GM19240 (cell line): ENCODE measurements at regions not wholly inside any gene's neighbourhood (a gene's known extent, or its start where the extent isn't known, plus 50 kb on each side); places are given as distances from the start of the nearest gene placed in this dataset.

Experiments used
- DNase-seq: peaks from one replicate; pipeline ENCODE4 v3.0.0; 2011; ENCODE audit warnings: low spot score; ENCODE audit not compliant: insufficient read length

DNA sequence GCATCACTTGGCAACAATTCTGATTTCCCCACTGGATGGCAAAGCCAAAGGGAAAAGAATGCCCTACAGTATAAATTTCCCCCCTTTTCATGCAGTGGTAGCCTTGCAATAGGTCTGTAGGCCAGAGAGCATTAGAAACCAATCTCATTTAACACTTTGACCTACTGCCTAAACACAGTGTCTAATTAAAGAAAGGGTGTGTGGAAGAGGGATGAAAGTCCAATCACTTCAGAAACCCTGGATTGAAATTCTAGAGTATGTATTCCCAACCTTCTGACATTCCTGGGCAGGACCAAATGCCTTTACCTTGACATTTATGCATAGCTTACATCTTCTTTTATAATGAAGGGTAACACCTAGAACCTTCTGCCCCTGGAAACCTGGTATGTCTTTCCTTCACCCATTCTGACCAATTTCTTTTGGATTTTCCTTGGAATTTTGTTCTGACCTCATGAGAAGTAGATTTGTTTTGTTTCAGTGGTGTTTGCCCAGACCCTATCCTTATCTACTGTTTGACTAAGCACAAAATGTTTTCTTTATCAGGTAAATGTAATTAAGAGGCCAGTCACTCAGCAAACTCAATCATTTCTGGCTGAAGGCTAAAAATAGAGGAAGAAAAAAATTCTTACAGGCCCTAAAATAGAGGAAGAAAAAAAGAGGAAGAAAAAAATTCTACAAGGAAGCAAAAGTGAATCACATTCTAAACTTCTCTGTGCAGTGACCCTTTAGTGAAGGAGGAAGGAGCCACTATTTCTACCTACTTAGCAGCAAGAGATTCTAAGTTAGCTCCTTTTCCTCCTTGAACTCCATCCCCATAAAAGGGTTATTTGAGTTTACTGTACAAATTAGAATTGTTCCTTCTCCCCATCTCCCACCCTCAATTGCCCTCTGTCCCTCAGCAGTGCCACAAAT is 129.5 kb upstream of the DSCAM start:
- no peak for DNase-seq

DNA sequence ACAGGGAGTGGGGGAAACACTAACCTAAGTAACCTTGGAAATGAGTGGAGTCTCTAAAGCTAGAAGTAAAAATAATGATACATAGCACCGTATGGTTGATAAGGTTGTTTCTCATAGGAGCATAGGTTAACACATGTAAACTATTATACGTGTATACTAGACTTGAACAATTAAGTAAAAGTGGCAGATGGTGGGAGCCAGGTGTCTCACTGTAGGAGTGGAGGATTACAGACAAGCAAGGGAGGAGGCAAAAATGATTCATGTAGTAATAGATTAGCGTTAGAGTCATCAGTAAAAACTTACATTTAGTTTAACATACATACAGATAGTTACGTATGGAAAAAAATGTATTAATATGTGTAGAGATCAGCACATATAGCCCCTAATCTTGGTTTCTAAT is 138.4 kb upstream of the DSCAM start:
- no peak for DNase-seq

DNA sequence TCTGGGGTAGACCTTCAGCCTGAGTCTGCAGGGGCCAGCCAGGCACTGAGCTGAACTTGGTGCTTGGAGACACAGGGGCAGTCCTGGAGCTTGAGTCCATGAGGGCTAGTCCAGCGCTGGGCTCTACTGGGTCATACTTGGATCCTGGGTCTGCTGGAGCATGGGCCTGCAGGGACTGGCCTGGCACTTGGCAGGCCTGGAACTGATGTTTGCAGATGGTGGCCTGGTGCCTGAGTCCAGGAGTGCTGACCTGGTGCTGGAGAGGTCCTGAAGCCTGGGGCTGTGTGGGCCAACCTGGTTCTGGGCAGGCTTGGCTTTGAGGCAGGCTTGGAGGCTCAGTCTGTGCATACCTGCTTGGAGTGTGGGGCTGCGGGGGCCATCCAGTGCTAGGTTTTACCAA is 143.4 kb upstream of the DSCAM start:
- no peak for DNase-seq

DNA sequence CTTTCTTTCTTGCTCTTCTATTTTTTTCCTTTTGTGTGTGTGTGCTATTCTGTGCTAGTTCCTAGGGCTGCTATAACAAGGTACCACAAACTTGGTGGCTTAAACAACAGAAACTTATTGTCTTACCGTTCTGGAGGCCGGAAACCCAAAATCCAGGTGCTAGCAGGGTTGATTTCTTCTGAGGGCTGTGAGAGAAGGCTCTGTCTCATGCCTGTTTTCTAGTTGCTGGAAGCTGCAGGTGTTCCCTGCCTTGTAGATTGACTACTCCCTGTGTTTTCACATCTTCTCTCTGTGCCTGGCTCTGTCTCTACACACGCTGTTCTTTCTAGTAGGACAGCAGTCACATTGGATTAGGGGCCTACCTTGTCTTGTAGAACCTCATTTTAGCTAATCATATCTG is 150.9 kb upstream of the DSCAM start:
- DNase-seq = no peak

DNA sequence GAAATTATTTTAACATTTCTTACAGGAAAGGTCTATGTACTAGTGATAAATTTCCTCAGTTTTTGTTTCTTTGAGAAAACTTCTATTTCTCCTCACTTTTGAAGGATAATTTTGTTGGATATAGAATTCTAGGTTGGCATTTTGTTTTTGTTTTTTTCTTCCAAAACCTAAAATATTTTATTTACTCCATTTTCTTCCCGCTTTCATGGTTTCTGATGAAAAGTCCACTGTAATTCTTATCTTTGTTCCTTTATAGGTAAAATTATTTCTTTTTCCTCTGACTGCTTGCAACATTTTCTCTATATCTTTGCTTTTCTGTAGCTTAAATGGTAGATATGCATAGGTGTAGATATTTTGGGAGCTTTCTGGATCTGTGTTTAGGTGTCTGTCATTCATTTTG is 153.9 kb upstream of the DSCAM start:
- no peak for DNase-seq

DNA sequence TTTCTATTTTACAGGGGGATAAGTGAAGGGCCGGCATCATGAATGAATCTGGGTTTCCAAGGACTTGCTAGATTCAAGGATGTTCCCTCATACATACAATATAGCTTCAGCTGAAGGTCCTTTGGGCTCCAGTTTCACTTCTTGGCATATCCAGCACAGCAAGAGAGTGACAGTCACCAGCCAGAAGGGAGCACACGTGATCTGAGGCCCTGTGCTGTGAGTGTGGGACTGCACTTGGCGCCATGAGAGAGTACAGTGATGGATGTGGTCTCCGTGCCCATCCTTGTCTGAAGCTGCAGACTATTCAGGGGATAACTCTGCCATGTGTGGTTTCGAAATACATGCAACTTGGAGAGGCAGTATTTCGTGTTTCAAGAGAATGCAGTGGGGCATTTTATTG is 159.7 kb upstream of the DSCAM start:
- no peak for DNase-seq

DNA sequence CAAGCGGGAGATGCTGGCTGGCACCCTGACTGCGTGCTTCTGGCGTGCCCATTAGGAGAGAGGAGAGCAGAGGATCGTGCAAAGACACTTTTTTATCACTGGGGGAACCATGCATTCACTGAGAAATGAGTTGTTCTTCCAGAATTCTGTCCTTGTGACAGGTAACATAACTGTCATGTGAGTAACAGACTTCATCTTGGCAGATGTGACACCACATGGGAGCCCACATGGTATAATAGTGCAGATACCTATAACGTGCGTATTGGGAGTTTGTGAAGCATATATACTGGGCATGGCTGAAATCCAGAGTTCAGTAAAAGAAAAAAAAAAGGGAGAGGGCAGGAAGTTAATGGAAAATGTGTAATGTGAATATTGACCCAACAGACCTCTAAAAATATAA is 159.6 kb upstream of the BACE2 start:
- DNase-seq = no peak

DNA sequence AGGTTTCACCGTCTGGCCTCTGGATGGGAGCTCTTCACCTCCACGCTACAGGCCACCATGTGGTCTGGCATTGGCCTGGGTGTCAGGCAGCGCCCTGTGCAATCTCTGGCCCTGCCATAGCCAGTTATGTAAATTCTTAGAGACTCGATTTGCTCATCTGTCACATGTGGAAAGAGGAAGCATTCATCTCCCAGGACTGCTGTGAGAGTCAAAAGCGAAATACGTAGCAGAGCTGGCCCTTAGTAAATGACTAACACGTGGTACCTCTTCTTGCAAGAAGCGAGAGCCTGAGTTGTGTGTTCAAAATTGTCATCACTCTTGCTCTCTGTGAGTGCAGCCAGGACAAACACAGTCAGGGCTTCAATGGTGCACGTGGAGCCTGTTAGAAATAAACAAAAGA is 159.0 kb upstream of the BACE2 start:
- no peak for DNase-seq

DNA sequence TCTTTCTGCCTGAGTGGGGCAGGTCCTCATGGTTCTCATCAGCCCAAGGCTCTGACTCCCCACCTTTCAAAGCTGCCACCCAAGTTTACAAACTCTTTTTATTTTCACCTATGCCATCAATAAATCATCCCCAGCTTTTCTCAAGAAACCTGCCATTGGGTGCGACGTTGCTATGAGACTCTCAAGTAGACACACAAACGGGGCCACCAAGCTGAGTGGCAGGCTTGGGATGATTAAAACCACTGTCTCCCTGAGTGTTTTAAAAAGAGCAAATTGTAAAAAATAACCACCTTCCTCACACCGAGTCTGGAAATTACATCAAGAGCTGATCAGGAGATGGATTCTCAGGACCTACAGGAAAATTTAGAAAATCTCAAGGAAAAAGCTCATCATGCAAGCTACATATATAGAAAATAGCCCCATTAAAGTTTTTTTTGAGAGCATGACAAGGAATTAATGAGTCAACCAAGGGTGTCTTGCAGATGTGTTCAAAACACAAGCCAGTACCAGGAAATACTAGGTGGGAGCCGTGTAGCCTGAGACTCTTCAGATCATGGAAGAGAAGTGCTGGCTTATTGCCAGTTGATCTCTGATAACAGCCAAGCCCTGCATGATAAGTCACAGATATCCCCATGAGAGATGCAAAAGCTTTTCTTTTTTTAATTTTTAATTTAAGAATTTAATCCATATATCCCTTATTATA is 158.4 kb upstream of the BACE2 start:
- DNase-seq = no peak

DNA sequence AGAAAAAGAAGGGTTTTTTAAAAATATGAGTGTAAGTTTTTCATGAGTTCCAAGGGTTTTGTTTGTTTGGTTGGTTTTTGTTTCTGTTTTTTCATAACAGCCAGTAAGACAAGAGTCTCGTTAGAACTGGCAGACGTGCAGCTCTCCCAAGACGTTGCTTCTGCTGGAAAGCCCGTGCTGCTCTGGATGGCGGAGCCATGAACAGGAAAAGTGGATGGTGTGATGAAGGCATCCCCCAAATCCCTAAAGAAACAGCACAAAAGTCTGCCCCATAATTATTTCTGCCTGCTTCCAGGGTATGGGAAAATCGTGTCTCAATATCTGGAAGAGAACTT is 157.9 kb upstream of the BACE2 start:
- no peak for DNase-seq

DNA sequence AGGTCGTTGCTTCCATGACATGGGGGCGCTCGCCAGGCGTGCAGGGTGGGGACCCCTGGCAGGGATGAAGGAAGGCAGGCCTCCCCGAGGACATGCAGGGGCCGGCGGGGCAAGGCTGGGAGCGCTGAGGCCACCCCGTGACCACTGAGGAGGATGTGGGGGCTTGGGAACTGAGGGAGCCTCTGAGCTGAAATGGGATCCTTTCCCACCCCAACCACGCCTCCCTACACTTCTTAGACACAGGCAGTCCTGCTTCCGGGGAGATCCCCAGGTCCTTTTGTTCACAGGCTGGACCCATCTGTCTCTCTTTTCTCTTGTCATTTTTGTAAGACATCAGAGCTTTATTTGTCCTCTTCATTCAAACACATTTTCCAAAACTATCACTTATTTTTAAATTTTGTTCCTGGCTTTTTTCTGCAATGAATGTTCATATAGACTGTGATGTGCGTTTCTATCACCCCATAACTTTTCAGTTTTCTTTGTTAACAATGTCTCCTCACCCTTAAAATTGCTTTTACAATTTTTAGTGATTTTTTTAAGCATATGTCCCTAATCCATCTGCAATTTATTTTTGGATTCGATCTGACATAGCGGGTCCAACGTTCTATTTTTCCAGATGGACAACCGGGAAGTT is 156.7 kb upstream of the BACE2 start:
- no peak for DNase-seq

DNA sequence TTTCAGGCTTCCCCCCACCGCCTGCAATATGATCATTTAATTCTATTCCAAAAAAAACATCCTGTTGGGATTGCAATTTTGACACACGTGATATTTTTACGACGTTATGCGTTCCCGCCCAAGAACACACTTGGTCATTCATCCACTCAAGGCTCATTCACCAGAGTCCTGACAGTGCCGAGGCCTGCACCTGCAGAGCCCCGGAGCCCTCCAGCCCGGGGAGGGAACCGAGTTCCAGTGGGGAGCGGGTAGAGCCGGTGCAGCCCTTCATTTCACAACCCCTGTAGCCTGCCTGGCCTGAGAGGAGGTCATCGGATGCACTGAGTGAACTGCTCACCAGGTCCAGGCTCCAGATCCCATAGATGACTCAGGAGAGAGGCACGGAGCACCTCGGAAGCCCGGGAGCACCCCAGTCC is 156.0 kb upstream of the BACE2 start:
- DNase-seq = no peak

DNA sequence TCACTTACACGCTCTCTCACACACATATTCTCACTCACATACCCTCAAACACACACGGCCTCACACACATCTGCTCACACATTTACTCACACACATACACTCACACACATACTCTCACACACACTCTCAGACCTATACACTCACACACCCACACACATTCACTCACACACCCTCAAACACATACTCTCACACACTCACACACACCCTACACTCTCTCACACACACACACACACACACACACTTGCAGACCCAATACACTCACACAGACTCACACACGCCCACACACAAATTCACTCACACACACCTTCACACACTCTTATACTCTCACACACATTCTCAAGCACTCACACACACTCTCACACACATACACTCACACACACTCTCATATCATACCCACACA is 155.5 kb upstream of the BACE2 start:
- DNase-seq = no peak

DNA sequence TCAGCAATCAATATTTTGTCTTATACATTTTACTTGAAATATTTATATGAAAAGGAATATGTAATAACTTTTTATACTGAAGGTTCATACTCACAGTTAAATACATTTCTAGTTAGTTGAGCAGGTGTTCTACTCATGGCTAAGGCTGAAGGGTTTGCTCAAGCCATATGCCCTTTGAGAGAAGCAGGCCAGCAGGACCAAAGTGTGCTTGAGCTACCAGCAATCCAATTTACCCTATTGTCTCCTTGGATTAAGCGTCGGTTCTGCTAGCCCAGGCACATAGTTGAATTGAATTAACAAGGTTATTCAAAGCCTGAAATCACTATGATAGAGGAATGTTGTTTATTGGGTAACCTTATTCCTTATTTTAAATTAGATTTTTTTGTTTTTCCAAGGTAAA is 151.5 kb upstream of the BACE2 start:
- DNase-seq = no peak

DNA sequence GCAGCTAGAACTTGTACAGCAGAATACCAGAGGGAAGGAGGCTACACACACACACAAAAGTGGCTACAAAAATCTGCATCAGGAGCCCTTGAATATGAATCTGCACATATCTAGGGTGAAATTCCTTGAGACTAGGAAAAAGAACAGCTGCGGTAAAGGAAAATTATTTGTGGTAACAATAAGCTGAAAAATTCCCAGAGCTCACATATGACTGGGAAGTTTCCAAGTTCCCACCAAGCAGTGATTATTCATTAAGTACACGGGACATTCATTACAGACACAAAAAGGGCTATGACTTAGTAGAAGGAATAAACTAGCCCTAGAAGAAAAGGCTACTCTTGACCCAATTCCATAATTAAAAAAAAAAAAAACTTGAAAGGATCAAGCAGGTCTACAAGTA is 149.5 kb upstream of the BACE2 start:
- no peak for DNase-seq

DNA sequence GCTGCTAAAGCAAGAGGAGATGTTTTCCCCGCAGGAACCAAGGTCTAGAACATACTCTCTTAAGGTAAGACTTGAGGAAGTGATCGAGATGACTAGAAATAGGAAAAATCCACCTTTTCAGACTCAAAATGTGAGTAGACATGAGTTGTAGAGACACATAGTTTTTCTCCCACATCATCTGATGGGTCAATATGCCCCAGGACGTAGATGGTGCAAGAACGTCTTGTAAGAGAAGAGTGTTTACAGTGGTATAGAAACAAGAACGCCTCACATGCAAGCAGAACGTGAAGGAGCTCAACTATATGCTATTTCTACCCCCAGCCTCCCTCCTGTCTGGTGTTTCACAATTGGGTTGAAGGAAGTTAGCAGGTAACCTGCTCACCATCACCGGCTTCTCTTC is 144.0 kb upstream of the BACE2 start:
- DNase-seq = no peak

DNA sequence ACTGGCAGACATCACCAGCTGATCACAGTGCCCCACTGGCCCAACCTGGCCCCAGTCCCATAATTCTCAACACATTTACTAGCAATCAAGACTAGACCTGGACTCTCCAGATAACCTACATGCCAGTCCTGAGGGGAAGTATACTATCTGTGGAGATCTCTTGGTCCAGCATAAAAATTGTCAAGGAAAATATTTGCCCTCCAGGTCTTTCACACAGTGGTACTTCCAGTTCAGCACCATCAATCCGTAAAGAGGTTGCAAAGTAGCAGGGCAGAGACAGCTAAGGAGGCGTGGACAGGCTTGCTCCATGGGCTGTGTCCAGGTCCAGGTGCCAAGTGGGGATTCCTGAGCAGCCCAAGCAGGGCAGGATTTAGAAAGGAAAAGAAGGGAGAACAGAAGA is 143.6 kb upstream of the BACE2 start:
- DNase-seq = no peak

DNA sequence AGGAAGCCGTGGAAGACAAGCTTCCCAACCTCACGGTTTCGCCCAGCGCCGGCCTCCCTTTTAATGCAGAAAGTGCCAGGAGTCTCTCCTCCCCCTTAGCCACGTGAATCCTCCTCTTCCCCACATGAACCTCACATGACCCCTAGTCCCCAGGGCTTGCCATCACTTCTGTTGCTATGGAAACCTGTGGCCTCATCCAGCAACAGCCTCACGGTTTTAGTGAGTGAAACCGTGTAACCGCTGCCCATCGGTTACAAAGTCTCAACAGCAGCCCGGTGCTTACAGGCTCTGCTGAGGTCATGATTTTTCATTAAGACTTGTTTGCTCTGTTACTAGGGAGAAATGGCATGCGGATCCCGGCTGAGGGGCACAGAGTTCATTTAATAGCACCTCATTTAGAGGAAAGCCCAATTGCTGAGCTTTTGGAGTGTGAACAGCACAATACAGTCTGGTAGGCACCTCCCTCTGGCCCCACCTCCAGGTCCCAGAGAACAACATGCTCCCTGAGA is 143.2 kb upstream of the BACE2 start:
- DNase-seq = no peak

DNA sequence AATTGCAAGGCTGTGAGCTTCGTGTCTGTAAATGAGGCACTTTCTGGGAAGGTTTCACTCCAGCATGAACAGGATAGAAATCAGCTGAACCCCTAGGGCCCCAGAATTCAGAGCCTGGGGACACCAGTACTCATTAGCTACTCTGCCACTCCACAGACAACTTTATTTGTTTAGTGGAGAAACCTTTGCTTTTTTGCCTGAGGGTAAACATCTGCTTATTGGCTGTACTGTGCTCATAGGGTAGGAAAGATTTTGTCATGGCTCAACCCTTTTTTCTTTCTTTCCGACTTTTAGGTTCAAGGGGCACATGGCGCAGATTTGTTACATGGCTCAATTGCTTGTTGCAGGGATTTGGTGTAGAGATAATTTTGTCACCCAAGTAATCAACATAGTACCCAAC is 138.4 kb upstream of the BACE2 start:
- DNase-seq = no peak

DNA sequence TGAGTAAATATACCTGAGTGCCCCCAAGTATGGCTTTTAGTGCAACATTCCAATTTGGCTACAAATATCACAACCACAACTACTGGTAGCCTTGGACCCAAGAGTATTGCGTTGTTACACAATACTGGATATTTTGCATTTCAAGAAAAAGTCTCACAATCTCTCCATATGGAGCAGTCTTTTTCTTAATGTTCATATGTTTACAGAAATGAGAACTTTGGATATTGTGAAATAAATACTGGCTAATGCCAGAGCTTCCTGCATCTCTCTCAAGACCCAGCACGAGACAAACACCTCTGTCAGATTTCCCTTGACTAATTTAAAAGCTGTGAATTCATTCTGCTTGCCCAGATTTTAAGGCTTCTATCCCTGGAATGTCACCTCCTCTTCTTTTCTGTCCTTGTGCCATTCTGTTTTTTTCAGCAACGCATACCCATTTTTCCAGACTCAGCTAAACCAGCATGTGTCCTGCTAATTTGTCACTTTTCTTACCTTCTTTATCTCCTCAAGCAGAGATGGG is 136.2 kb upstream of the BACE2 start:
- no peak for DNase-seq

DNA sequence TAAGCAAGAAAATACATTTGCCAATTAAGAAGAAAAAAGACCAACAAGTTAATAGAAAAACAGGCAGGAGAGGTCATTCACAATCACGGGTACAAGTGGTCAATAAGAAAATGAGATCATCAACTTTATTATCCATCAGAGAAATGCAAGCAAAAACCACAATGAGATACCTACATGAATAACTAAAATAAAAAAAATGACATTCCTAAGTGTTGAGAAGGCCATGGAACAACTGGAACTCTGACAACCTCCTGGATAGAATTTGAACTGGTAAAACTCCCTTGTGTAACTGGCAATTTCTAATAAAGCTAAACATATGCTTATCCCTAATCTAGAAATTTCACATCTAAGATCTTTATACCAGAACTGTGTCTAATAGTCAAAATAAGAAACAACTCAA is 135.4 kb upstream of the BACE2 start:
- no peak for DNase-seq

DNA sequence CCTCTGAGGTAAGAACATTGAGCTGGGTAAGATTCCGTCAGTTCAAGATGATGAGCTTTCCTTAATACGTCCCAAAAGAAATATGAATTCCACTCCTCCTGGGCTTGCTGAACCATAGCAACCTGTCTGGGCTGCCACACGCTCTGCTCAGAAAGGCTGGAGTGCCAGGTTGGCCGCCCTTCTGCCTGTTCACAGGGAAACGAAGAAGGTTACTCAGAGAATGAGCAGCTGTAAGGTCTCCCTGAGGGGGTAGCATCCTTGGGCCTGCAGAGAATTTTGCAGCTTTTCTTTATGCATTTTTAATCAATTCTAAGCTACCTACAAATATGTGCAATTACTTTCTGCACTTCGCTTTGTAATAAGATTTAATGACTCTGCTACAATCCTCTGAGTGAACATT is 130.7 kb upstream of the BACE2 start:
- DNase-seq = no peak
